HG02981 (cell line): ENCODE measurements at regions not wholly inside any gene's neighbourhood (a gene's known extent, or its start where the extent isn't known, plus 50 kb on each side); places are given as distances from the start of the nearest gene placed in this dataset.
"Not testable (repeated sequence)": the region's sequence is repeated elsewhere in the genome, so short reads cannot be mapped to it uniquely, and the experiment has no call there.

Experiments used
- ATAC-seq: cut with Tn5 transposase; IDR thresholded peaks from one replicate; pipeline ENCODE4 v1.9.1; 2021; ENCODE audit warnings: mild to moderate bottlenecking, moderate library complexity; ENCODE audit not compliant: unreplicated experiment

DNA sequence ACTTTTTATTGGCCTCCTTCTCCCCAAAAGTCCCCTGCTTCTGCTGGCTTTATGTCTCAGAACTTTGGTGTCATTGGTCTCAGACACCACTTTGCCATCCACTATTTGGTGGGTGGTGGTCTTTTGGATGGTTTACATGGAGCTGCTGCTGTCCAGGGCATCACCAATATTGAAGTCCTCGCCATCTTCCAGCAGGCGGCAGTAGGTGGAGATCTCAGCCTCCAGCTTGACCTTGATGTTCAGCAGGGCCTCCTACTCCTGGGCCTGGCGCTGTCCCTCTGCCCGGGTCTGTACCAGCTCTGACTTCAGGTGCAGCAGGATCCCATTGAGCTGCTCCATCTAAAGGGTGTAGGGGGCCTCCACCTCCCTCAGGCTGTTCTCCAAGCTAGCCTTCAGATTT is 148.4 kb upstream of the FOXA2 start:
- no peak for ATAC-seq

DNA sequence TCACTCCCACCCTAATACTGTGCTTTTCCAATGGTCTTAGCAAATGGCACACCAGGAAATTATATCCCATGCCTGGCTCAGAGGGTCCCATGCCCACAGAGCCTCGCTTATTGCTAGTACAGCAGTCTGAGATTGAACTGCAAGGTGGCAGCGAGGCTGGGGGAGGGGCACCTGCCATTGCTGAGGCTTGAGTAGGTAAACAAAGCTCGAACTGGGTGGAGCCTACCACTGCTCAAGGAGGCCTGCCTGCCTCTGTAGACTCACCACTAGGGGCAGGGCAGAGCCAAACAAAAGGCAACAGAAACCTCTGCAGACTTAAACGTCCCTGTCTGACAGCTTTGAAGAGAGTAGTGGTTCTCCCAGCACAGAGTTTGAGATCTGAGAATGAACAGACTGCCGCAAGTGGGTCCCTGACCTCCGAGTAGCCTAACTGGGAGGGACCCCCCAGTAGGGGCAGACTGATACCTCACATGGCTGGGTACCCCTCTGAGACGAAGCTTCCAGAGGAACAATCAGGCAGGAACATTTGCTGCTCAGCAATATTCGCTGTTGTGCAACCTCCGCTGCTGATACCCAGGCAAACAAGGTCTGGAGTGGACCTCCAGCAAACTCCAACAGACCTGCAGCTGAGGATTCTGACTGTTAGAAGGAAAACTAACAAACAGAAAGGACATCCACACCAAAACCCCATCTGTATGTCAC is 150.7 kb upstream of the FOXA2 start:
- ATAC-seq = not testable (repeated sequence)

- ATAC-seq = no peak
Measured at GRCh38 chr20:22740829-22741228, 156.5 kb upstream of the FOXA2 start.

DNA sequence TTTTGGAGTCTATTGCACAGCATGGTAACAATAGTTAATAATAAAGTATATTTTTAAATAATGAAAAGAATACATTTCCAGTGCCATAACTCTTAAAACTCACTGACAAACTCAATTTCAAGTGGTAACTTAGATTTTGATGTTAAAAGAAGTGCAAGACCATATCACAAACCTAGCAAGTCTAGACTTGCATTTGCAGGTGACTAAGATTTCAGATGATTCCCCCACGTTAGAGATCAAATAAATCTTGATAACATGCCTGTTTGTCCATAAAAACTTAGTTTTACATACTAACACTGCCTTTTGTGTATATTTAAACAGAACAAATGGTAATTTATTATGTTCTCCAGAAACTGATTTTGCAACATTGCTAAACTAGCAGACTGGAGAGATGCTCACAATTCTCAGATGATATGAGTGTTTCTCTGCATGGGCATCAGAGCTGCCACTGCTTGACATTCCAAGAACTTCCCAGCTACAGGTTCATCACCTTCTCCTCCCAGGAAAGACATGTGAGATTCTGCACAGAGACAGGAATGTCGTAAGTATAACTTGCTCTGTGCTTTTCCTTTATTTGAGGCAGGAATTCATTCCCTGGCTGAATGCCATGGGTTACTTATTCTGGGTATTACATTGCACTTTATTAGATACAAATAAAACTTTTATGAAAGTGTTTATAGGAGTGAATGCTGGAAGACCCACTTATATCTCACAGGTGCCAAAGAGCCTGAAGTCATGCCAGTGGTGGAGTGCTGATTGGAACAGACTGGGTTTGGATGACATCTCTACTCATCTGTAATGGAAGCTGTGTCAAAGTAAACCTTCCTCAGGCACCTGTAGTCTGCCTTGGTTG is 160.2 kb upstream of the FOXA2 start:
- ATAC-seq = no peak

DNA sequence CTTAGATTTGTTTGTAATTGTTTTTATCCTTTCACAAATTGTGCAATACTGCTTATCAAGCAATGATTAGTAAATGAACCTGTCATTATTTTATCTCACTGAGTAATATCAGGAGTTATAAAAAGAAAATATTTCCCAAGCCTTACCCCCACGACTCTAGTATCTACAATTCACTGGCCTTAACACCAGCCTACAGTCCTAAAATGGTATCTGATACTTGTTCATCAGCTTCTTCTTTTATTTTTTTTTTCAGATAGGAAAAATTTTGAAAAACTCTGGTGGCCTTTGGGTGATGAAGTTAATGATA is 160.8 kb upstream of the FOXA2 start:
- no peak for ATAC-seq

DNA sequence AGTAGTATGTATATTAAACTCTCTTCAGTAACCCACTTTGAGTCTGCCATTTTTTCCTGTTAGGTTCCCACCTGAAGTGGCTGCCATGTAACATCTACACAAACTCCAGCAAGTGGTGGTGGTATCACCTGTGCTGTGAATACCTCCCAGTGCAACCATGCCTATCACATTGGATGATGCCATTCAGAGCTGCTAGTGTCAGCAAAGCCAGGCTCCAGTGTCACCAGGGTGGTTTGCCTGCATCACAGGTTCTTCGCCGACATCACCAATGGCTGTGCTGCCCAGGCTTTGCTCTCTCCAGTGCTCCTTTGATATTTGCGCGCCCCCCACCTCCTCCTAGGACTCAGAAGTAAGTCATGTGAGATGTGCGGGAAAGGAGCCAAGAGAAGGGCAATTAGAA is 162.6 kb upstream of the FOXA2 start:
- no peak for ATAC-seq

GRCh38 chr20:22752324-22752723 is 168.0 kb upstream of the FOXA2 start:
- ATAC-seq = no peak

DNA sequence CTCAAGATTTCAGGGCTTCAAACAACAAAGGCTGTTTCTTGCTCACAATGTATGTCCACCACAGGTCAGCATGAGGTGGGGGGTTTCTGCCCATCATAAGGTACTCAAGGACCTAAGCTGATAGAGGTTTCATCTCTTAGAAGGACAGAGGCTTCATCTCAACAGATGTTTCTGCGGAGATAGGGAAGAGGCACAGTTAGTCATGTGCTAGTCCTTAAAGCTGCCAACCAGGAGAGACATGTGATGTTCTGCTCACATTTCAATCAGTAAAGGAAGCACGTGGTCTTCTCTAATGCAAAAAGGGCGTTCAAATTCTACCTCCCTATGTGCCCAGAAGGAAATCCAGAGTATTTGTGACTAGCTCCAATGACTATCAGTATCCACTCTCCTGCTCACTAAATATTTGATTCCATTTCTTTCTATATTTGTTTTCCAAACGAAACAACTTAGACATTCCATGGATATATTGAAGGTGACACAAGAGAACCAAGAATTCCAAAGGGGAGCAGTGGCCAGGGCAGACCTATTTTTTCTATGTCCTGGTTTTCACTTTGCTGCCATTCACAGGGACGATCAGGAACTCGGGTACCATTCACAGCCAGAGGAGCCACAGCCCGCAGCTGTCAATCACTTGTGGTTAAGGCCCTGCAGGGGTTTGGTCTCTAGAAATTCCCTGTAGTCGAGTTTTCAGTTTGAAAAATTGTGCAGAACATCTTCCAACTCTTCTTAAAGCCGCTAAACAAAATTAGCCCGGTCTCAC is 173.2 kb upstream of the FOXA2 start:
- ATAC-seq = no peak

GRCh38 chr20:22758815-22759214 is 174.4 kb upstream of the FOXA2 start:
- no peak for ATAC-seq

DNA sequence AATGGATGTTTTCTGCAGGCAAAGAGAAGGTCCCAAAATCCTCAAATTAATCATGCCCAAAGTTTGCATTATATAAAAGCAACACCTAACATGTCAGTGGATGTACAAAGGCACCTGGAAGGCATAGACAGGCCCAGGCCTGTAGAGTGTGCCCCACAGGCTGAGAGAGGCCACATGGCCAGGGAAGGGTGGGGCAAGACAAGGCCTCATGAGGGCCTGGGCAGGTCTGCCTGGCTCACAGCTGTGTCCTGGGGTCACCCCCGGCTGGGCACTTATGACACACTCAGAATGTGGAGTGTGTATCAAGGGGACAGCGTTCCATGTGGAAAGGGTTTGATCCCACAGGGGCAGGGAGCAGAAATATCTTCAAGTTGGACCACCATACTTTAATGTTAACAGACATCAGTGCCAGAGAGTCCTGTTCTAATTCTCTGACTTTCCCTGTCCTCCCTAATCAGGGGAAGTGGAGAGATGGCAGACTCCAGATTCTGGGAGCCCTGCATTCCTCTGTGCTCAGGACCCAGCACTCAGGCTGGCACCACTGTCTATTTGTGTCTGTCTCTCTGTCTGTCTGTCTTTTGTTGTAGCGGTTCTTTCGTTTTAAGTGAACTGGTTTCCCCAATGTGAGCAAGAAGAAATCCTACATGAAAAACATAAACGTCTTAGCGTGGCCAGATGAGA is 178.3 kb upstream of the FOXA2 start:
- ATAC-seq = no peak

GRCh38 chr20:22763257-22763906 is 179.0 kb upstream of the FOXA2 start:
- ATAC-seq = no peak

- ATAC-seq = no peak
Measured at GRCh38 chr20:22768266-22769178, 184.2 kb upstream of the FOXA2 start.

DNA sequence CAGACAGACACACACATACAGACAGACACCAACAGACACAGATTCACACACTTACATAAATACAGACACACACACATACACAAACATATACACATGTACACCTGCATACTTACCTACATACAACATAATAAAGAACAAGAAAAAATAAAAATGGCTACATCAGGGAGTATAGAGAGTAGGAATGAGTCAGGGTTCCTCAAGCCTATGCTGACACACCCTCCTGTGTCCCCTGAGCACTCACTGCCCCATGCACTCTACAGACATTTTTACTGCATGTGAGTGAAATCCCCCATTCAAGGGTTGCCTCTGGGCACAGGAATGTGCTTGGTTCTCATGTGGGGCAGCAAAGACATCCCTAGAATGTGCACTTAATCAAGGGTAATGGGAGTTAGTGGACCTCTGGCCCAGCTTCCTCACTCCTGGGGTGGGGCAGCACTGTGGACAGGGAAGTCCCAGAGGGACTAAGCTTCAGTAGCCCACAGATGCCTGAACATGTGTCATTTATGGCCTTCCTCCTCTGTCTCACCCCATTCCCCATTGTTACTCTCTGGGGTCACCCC is 185.9 kb upstream of the FOXA2 start:
- ATAC-seq = no peak

DNA sequence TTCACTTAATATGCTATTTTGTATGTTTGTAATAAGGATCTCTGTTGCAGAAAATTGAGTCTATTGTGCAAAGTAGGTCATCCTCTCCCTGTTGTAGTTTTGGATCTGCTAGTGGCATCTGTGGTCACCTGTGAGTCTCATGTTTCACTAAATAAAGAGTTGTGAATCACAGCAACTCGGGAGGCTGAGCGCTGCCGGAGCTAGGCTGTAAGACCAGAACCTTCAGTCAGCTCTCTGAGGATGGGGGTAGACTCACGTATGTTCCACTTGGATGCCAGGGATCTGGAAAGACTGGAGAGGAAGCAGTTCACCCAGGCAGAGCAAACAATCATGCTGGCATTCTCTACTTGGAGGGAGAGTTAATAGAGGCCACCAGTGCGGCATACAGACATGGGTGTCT is 187.3 kb upstream of the FOXA2 start:
- no peak for ATAC-seq

GRCh38 chr20:22773344-22773743 is 189.0 kb upstream of the FOXA2 start:
- ATAC-seq = no peak

GRCh38 chr20:22775256-22775655 is 190.9 kb upstream of the FOXA2 start:
- no peak for ATAC-seq

GRCh38 chr20:22775671-22776139 is 191.3 kb upstream of the FOXA2 start:
- no peak for ATAC-seq

DNA sequence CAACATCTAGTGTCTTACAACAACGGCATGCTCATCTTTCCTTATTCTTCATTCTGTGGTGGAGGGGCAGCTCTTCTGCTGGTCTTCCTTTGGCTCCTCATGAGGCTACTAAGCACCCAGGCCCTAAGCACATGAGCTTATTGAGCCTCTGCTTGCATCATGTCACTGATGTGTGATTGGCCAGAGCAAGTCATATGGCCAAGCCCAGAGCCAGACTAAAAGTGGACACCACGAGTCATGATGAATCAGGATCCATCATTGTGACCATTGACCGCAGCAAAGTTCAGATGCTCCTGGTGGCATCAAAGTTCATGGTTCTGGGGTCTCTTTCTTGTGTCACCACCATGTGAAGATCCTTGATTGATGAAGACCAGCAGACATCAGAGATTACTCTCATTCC is 192.0 kb upstream of the FOXA2 start:
- ATAC-seq = no peak

GRCh38 chr20:22779878-22780277 is 195.5 kb upstream of the FOXA2 start:
- no peak for ATAC-seq
